ENCODE measurements at regions not wholly inside any gene's neighbourhood (a gene's known extent, or its start where the extent isn't known, plus 50 kb on each side); places are given as distances from the start of the nearest gene placed in this dataset.

DNA sequence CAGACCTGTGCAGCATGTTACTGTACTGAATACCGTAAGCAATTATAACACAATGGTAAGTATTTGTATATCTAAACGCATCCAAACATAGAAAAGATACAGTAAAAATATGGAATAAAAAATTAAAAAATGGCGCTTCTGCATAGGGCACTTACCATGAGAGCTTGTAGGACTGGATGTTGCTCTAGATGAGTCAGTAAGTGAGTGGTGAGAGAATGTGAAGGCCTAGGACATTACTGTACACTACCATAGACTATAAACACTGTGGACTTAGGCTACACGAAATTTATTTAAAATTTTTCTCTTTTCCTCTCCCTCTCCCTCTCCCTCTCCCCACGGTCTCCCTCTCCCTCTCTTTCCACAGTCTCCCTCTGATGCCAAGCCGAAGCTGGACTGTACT is 194.5 kb upstream of the CDKN3 start:
- Histone ChIP-seq H3K36me3 (ENCODE audit: control insufficient read depth, low read length) (no peaks in the 10 kb centered on the region), H3F3A (ENCODE audit: control insufficient read depth, insufficient read depth) (no peaks in the 10 kb centered on the region), H3K4me2 (ENCODE audit: low read length) (no peak overlapping the region), H3K9me2 (replicated peaks; ENCODE audit: control insufficient read depth, low read length) (no peaks in the 10 kb centered on the region), H3K27ac (ENCODE audit: low read depth, low read length) (no peak overlapping the region), H3K27me3 (ENCODE audit: control insufficient read depth, low read length) (no peaks in the 10 kb centered on the region), H3K9me3 (ENCODE audit: control insufficient read depth, insufficient read depth, low read length) (no peaks in the 10 kb centered on the region), H4K20me1 (ENCODE audit: control insufficient read depth, insufficient read depth, low read depth, low read length) (no peaks in the 10 kb centered on the region), H3K79me2 (ENCODE audit: control insufficient read depth, low read length) (no peaks in the 10 kb centered on the region), H3K4me1 (ENCODE audit: control insufficient read depth, low read length) (no peaks in the 10 kb centered on the region), H3K4me3 (ENCODE audit: low read length) (no peak overlapping the region)
- TF ChIP-seq EZH2phosphoT487 (IDR thresholded peaks at IDR 0.05; ENCODE audit: borderline replicate concordance, low read length) = no peak
- TF ChIP-seq, protein P1, sequence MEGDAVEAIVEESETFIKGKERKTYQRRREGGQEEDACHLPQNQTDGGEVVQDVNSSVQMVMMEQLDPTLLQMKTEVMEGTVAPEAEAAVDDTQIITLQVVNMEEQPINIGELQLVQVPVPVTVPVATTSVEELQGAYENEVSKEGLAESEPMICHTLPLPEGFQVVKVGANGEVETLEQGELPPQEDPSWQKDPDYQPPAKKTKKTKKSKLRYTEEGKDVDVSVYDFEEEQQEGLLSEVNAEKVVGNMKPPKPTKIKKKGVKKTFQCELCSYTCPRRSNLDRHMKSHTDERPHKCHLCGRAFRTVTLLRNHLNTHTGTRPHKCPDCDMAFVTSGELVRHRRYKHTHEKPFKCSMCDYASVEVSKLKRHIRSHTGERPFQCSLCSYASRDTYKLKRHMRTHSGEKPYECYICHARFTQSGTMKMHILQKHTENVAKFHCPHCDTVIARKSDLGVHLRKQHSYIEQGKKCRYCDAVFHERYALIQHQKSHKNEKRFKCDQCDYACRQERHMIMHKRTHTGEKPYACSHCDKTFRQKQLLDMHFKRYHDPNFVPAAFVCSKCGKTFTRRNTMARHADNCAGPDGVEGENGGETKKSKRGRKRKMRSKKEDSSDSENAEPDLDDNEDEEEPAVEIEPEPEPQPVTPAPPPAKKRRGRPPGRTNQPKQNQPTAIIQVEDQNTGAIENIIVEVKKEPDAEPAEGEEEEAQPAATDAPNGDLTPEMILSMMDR (IDR thresholded peaks at IDR 0.05; ENCODE audit: low read depth, low read length, poor library complexity, severe bottlenecking) = no peak

DNA sequence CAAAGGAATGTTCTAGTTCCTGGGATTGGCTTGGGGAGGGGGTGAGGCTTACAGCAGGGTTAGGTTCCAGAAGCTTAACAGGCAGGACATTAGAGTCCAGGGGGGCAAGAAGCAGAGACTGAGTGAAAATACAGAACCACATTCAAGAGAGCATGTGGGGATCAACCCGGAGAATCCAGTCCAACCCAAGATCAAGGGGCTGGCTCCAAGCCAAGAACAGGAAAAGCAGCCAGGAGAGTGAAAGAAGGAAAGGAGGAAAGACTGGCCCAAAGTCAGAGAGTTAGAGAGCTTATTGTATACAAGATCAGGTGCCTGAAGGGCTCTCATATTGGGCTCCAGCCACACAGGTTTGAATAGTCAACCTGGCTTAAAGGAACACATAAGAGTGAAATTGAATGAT is 190.3 kb upstream of the CDKN3 start:
- Histone ChIP-seq H3K9me3 (ENCODE audit: control insufficient read depth, insufficient read depth, low read length) (no peaks in the 10 kb centered on the region), H3K79me2 (ENCODE audit: control insufficient read depth, low read length) (no peaks in the 10 kb centered on the region), H4K20me1 (ENCODE audit: control insufficient read depth, insufficient read depth, low read depth, low read length) (no peaks in the 10 kb centered on the region), H3K4me2 (ENCODE audit: low read length) (no peak overlapping the region), H3K4me3 (ENCODE audit: low read length) (no peak overlapping the region), H3K9me2 (replicated peaks; ENCODE audit: control insufficient read depth, low read length) (no peaks in the 10 kb centered on the region), H3K4me1 (ENCODE audit: control insufficient read depth, low read length) (no peaks in the 10 kb centered on the region), H3K27me3 (ENCODE audit: control insufficient read depth, low read length) (no peaks in the 10 kb centered on the region; the same call in 1 of the 2 replicates), H3K36me3 (ENCODE audit: control insufficient read depth, low read length) (no peaks in the 10 kb centered on the region), H3K27ac (ENCODE audit: low read depth, low read length) (no peak overlapping the region), H3F3A (ENCODE audit: control insufficient read depth, insufficient read depth) (no peaks in the 10 kb centered on the region)
- TF ChIP-seq EZH2phosphoT487 (IDR thresholded peaks at IDR 0.05; ENCODE audit: borderline replicate concordance, low read length) = no peak
- TF ChIP-seq, protein P1 (IDR thresholded peaks at IDR 0.05; ENCODE audit: low read depth, low read length, poor library complexity, severe bottlenecking) = no peak

DNA sequence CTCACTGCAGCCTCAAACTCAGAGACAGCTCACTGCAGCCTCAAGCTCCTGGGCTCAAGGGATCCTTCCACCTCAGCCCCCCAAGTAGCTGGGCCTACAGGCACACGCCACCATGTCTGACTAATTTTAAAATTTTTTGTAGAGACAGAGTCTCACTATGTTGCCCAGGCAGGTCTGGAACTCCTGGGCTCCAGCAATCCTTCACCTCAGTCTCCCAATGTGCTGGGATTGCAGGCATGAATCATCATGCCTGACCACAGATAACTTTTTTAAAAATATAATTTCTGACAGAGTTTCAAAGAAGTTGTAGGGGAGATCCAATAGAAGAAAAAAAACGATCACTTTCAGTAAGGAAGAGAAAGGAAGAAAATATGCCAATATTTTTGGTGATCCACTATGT is 189.7 kb upstream of the CDKN3 start:
- Histone ChIP-seq H3K27me3 (ENCODE audit: control insufficient read depth, low read length) (no peaks in the 10 kb centered on the region; the same call in 1 of the 2 replicates), H3K4me2 (ENCODE audit: low read length) (no peak overlapping the region), H3K36me3 (ENCODE audit: control insufficient read depth, low read length) (no peaks in the 10 kb centered on the region), H3K9me2 (replicated peaks; ENCODE audit: control insufficient read depth, low read length) (no peaks in the 10 kb centered on the region), H3K9me3 (ENCODE audit: control insufficient read depth, insufficient read depth, low read length) (no peaks in the 10 kb centered on the region), H3K4me3 (ENCODE audit: low read length) (no peak overlapping the region), H3F3A (ENCODE audit: control insufficient read depth, insufficient read depth) (no peaks in the 10 kb centered on the region), H3K79me2 (ENCODE audit: control insufficient read depth, low read length) (no peaks in the 10 kb centered on the region), H3K4me1 (ENCODE audit: control insufficient read depth, low read length) (no peaks in the 10 kb centered on the region), H3K27ac (ENCODE audit: low read depth, low read length) (no peak overlapping the region), H4K20me1 (ENCODE audit: control insufficient read depth, insufficient read depth, low read depth, low read length) (no peaks in the 10 kb centered on the region)
- TF ChIP-seq, protein P1 (IDR thresholded peaks at IDR 0.05; ENCODE audit: low read depth, low read length, poor library complexity, severe bottlenecking) = no peak
